HG03457 (cell line): ENCODE measurements at regions not wholly inside any gene's neighbourhood (a gene's known extent, or its start where the extent isn't known, plus 50 kb on each side); places are given as distances from the start of the nearest gene placed in this dataset.

Experiments used
- ATAC-seq: cut with Tn5 transposase; IDR thresholded peaks from one replicate; pipeline ENCODE4 v1.9.1; 2021; ENCODE audit warnings: moderate number of reproducible peaks; ENCODE audit not compliant: unreplicated experiment

- ATAC-seq, result no peak
These were observed 1196.7 kb upstream of the TENM4 start for GRCh38 chr11:80637571-80637970.

GRCh38 chr11:80636999-80637398 is 1196.2 kb upstream of the TENM4 start:
- ATAC-seq, result no peak

- ATAC-seq, result no peak
These were observed 1194.3 kb upstream of the TENM4 start for GRCh38 chr11:80635178-80635577.

GRCh38 chr11:80632691-80633090 is 1191.9 kb upstream of the TENM4 start:
- ATAC-seq, result no peak

GRCh38 chr11:80632156-80632555 is 1191.3 kb upstream of the TENM4 start:
- ATAC-seq, result no peak

GRCh38 chr11:80629466-80629865 is 1188.6 kb upstream of the TENM4 start:
- no peak for ATAC-seq

- ATAC-seq, result no peak
These were observed 1186.5 kb upstream of the TENM4 start for GRCh38 chr11:80627364-80627763.

DNA sequence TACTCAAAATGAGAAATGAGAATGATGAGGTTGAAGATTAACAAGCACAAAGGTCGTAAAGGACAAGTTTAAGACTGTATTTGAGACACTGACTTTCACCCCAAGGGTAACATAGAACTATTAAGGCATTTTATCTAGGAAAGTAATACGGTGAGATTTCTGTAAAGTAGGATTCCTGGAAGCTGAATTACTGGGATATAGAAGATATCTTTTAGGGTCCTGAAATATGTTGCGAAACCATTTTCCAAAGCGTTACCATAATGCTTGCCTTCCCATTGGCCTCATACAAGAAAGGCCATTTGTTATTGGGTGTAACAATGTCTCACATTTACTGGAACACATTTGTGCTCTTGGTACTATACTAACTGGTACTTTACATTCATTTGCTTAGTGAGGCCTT is 1185.9 kb upstream of the TENM4 start:
- ATAC-seq, result no peak

DNA sequence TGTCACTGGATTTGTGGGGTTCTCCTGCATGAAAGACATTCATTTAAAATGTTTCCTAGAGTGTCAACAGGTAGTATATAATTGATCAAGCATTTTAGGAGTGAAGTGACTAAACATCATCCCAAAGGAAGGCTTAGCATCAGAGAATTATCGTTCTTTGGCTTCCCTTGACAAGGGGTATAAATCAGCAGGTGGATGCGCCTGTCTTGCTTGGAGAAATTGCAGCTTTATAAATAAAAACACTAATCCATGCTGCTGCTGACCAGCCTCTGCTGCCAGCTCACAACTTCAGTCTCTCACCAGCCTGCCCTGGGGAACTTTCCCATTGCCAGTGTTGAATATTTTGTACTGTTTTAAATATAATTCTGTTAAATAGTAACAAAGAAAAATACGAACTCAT is 1184.7 kb upstream of the TENM4 start:
- ATAC-seq, result no peak

- no peak for ATAC-seq
These were observed 1181.0 kb upstream of the TENM4 start for GRCh38 chr11:80621871-80622270.

GRCh38 chr11:80620867-80621266 is 1180.0 kb upstream of the TENM4 start:
- ATAC-seq, result no peak

DNA sequence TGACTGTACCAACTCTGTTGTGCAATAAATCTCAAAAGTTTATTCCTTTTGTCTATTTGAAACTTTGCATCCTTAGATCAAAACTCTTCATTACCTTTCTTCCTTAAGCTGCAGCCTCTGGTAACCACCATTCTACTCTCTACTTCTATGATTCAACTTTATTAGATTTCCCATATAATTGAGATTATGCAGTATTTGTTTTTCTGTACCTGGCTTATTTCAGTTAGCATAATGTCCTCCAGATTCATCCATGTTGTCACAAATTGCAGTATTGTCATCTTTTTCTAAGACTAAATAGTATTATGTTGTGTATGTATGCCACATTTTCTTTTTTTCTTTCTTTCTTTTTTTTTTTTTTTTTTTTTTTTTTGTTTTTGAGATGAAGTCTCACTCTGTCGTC is 1176.3 kb upstream of the TENM4 start:
- ATAC-seq, result no peak

GRCh38 chr11:80616070-80616800 is 1175.4 kb upstream of the TENM4 start:
- ATAC-seq, result no peak

DNA sequence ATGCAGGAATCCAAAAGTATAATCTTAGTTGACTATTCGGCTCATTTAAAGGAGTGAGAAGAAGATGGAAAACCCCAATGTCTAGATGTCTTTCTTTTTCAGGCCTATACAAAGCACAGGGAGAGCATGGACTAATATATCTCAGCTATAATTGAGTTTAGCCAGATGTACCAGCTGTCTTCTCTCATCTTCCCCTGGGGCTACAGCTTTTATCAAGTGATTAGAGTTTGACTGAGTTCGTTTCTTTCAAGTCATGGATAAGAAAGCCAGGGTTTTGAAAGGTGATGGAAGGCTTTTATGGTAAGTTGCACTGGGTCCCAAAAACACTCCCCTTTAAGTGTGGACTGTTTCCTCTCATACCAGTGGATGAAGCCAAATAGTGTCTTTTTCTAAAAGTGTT is 1172.8 kb upstream of the TENM4 start:
- no peak for ATAC-seq

- no peak for ATAC-seq
These were observed 1169.7 kb upstream of the TENM4 start for GRCh38 chr11:80610516-80610915.

GRCh38 chr11:80603472-80603871 is 1162.6 kb upstream of the TENM4 start:
- no peak for ATAC-seq

DNA sequence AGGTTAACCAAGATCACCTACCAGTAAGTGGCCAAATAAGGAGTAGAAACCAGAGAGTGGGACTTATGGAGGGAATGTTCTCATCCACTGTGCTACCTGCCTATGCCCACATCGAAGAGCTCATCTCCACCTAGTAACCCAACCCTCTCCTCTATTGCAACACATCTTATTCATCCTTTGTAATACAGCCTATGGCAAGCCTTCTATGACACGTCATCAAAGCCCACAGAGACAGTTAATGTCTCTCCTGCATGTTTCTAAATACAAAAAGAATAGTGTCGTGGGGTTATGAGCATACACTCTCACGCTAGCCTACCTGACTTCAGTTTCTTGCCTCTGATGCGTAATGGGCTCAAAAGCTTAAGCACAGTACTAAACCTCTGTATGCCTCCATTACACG is 1158.1 kb upstream of the TENM4 start:
- ATAC-seq, result no peak

- no peak for ATAC-seq
These were observed 1155.5 kb upstream of the TENM4 start for GRCh38 chr11:80596291-80596810.

DNA sequence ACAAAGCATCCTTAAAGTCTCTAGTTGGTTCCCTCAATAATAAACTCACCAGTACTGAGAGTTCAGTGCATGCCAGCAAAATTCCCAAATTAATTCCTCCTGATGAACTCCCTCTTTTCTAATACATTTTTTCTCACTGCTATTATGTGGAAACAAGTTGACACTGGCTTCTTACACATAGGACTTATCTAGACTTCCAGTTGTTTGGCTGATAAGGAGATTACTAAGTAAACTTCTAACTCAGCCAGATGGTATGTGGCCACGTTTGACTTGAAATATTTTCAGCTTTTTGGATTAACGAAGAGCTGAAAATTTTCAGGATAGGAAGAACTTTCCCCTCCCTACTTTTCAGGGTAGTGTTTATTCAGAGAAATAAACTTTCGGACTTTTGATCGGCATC is 1154.2 kb upstream of the TENM4 start:
- ATAC-seq, result no peak

- no peak for ATAC-seq
These were observed 1153.0 kb upstream of the TENM4 start for GRCh38 chr11:80593648-80594374.

- ATAC-seq, result no peak
These were observed 1151.7 kb upstream of the TENM4 start for GRCh38 chr11:80592546-80592945.

GRCh38 chr11:80587906-80588305 is 1147.1 kb upstream of the TENM4 start:
- no peak for ATAC-seq
